ENCODE measurements at regions not wholly inside any gene's neighbourhood (a gene's known extent, or its start where the extent isn't known, plus 50 kb on each side); places are given as distances from the start of the nearest gene placed in this dataset.

DNA sequence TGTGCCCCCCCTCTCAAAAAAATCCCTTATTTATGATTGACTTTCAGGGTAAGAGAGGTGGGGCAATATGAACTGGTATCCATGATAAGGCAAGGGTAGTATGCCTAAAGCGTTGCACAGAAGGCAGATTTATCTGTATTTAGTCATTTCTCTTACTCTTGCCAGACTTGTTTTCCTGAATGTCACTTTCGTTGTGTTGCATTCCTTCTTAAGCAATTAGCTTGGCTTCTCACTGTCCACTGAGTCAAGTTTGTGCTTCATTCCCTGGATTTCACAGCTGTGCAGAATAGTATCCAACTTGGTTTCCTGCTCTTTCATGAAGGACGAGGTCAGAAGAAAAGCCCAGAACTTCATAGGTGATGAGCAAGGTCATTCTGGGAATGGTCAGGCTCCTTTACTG lies 301.5 kb upstream of the ACTBL2 start:
- TF ChIP-seq, protein P1, sequence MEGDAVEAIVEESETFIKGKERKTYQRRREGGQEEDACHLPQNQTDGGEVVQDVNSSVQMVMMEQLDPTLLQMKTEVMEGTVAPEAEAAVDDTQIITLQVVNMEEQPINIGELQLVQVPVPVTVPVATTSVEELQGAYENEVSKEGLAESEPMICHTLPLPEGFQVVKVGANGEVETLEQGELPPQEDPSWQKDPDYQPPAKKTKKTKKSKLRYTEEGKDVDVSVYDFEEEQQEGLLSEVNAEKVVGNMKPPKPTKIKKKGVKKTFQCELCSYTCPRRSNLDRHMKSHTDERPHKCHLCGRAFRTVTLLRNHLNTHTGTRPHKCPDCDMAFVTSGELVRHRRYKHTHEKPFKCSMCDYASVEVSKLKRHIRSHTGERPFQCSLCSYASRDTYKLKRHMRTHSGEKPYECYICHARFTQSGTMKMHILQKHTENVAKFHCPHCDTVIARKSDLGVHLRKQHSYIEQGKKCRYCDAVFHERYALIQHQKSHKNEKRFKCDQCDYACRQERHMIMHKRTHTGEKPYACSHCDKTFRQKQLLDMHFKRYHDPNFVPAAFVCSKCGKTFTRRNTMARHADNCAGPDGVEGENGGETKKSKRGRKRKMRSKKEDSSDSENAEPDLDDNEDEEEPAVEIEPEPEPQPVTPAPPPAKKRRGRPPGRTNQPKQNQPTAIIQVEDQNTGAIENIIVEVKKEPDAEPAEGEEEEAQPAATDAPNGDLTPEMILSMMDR (conservative IDR thresholded peaks at IDR 0.05) = no peak
- peaks cover 7% of the 10 kb centered on the region for H3K4me1 Mint-ChIP-seq
- no peak overlapping the region for H3K4me3 Mint-ChIP-seq
- DNase-seq (ENCODE audit: low read depth, low spot score) = no peak
- H3K27me3 Mint-ChIP-seq (ENCODE audit: low read depth) = no peaks in the 10 kb centered on the region
- H3K27ac Mint-ChIP-seq (ENCODE audit: unreplicated experiment) = no peak overlapping the region
- no peaks in the 10 kb centered on the region for H3K36me3 Mint-ChIP-seq (ENCODE audit: low read depth)
- H3K9me3 Mint-ChIP-seq = no peaks in the 10 kb centered on the region

DNA sequence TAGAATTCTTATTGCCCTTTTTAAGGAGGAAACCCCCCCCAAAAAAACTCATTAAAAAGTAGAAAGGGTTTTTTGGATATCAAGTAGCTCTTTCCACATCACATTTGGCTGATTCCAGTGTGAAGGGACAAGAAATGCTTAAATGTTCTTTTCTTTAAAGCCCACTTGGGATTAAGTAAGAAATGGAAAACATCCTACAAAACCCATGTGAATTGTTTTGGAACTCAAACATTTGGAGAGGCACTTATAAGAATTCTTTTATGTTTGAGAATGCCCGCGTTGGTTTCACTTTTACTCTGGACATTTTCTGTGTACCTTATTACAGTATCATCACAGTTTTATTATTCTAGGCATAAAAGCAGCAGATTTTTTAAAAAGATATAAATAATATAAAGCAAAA lies 301.1 kb upstream of the ACTBL2 start:
- Mint-ChIP-seq H3K9me3 (no peaks in the 10 kb centered on the region), H3K4me3 (no peak overlapping the region), H3K27ac (ENCODE audit: unreplicated experiment) (no peak overlapping the region), H3K36me3 (ENCODE audit: low read depth) (no peaks in the 10 kb centered on the region), H3K4me1 (peaks cover 9% of the 10 kb centered on the region), H3K27me3 (ENCODE audit: low read depth) (no peaks in the 10 kb centered on the region)
- TF ChIP-seq, protein P1 (conservative IDR thresholded peaks at IDR 0.05) = no peak
- DNase-seq (ENCODE audit: low read depth, low spot score) = no peak

DNA sequence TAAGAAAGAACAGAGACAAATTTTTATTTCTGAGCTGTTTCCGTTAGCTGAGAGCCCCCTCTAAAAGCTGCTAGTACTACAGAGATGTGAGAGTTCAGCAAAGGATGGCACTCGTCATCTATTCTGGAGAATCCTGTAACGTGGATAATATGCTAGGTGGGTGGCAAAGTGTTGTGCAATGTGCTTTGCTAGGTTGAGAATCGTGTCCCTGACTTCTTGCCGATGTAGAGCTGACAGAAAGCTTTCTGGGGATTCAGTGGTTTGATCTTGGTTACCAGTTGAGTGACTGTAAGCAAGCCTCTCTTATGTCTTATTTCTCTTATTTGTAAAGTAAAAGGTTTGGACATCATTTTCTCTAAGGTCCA lies 298.3 kb upstream of the ACTBL2 start:
- H3K36me3 Mint-ChIP-seq (ENCODE audit: low read depth) = no peaks in the 10 kb centered on the region
- no peaks in the 10 kb centered on the region for H3K9me3 Mint-ChIP-seq
- H3K27ac Mint-ChIP-seq (ENCODE audit: unreplicated experiment) = no peak overlapping the region
- H3K4me1 Mint-ChIP-seq = peaks cover 14% of the 10 kb centered on the region
- no peaks in the 10 kb centered on the region for H3K27me3 Mint-ChIP-seq (ENCODE audit: low read depth)
- no peak for DNase-seq (ENCODE audit: low read depth, low spot score)
- TF ChIP-seq, protein P1 (conservative IDR thresholded peaks at IDR 0.05) = no peak
- no peak overlapping the region for H3K4me3 Mint-ChIP-seq

DNA sequence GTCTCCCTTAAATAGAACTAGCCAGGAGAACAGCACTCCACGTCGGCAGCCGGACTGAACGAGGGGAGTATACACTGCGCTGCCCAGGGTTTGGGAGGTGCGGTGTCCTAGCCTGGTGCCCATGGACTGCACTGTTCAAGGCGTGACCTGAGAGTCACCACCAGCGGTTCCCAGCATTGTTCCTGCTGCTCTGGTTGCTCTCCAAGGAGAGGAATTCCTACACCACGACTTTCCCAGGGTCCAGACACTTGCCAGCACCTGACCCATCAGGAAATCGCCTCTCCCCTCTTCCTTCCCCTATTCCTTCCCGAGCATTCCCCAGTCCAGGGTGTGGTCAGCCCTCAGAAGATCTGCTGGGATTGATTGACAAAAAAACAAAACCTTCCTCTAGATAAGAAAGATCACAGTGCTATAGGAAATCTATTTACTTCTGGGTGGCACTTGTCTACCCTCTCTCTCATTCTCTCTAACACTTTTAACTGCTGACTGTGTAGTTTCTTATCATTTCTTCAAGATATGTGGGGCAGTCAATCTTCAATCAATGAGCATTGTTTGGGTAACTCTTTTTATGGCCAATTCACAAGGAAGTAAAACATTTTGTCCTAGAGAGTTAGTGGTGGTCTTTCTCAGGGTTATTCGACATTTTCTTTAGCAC lies 297.8 kb upstream of the ACTBL2 start:
- H3K4me1 Mint-ChIP-seq = peaks cover 15% of the 10 kb centered on the region
- H3K9me3 Mint-ChIP-seq = no peaks in the 10 kb centered on the region
- no peak overlapping the region for H3K4me3 Mint-ChIP-seq
- no peak overlapping the region for H3K27ac Mint-ChIP-seq (ENCODE audit: unreplicated experiment)
- TF ChIP-seq, protein P1 (conservative IDR thresholded peaks at IDR 0.05) = no peak
- no peaks in the 10 kb centered on the region for H3K36me3 Mint-ChIP-seq (ENCODE audit: low read depth)
- no peak for DNase-seq (ENCODE audit: low read depth, low spot score)
- H3K27me3 Mint-ChIP-seq (ENCODE audit: low read depth) = no peaks in the 10 kb centered on the region

DNA sequence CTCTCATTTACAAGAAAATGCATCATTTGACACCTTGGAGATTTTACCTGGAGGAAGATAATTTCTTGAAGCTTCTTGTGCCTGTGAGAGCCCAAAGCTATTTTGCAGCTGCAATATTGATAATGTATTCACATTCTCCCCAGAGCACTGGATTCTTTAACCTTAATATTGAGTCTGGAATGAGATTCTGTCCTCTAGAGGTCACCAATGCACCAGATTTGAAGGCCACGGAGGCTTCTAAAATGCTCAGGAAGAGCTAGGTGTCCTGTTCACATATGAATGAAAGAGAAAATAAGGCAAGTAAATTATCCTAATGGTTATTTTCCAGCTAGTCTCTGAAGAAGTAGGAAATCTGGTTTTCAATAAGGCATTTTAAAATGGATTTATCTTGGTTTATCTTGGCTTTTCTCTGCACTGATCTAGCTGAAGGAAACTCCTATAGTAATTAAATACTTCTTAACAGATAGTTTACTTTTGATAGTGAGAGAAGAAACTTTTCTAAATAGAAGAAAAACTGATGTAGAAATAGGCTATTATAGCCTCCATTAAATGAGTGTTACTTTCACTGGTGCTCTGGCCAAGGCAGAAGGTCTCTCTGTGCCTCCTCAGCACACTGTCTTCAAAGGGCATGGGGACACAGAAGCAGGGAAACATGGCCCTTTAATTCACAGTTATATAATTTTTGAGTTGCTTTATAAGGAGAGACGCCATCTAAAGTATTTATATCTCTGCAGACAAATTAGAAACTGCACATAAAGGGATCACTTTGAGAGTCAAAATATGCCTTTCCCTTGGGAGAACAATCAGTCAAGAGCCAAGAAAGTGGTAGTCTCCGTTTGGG lies 297.0 kb upstream of the ACTBL2 start:
- H3K9me3 Mint-ChIP-seq = no peaks in the 10 kb centered on the region
- peaks cover 15% of the 10 kb centered on the region for H3K4me1 Mint-ChIP-seq
- TF ChIP-seq, protein P1 (conservative IDR thresholded peaks at IDR 0.05) = peak; percentile 82
- no peaks in the 10 kb centered on the region for H3K27me3 Mint-ChIP-seq (ENCODE audit: low read depth)
- H3K4me3 Mint-ChIP-seq = no peak overlapping the region
- H3K36me3 Mint-ChIP-seq (ENCODE audit: low read depth) = no peaks in the 10 kb centered on the region
- peak; percentile 36 for DNase-seq (ENCODE audit: low read depth, low spot score)
- no peak overlapping the region for H3K27ac Mint-ChIP-seq (ENCODE audit: unreplicated experiment)
